ENCODE measurements at regions not wholly inside any gene's neighbourhood (a gene's known extent, or its start where the extent isn't known, plus 50 kb on each side); places are given as distances from the start of the nearest gene placed in this dataset.

DNA sequence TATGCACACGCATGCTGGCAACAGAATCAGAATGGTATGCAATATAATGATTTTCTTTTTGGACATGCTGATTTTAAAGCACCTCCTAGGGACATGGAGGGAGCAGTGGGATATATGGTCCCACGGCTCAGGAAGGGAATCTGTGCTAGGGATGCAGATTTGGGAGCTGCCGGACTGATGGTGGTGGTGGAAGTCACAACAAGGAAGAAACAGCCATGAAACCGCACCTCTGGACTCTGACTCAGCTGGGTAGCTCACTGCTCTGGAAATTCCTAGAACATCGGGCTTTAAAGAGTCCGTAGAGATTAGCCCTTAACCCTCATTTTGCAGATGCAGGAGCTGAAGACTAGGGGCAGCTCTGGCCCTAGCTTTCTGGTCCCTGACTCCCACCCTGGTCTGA lies 364.3 kb upstream of the KLHL29 start:
- POLR2A ChIA-PET, result no interaction called here
- BruUV-seq (replicated peaks), result no TSS peak
- H3K9me3 ChIP-seq (ENCODE audit: control insufficient read depth, insufficient read depth, low read depth, low read length), result no peaks in the 10 kb centered on the region
- H3K4me1 ChIP-seq (ENCODE audit: control insufficient read depth, insufficient read depth, low read length), result no peaks in the 10 kb centered on the region
- H3K27me3 ChIP-seq (ENCODE audit: control insufficient read depth, insufficient read depth, low read length), result no peaks in the 10 kb centered on the region; the same call in 1 of the 2 replicates
- CTCF ChIA-PET, result no interaction called here
- H3K36me3 ChIP-seq (ENCODE audit: control insufficient read depth, insufficient read depth, low read length), result no peaks in the 10 kb centered on the region
- H3K27ac ChIP-seq (ENCODE audit: low read length), result no peak overlapping the region
- intact Hi-C loops (cut with micrococcal nuclease; ENCODE audit: unreplicated experiment), result no loop called here
- TF ChIP-seq TCF7L2 (IDR thresholded peaks at IDR 0.05; ENCODE audit: low read depth, low read length) (no peak), SIN3A (IDR thresholded peaks at IDR 0.05; ENCODE audit: borderline replicate concordance, insufficient read depth, low read depth, low read length) (no peak), POLR2AphosphoS5 (IDR thresholded peaks at IDR 0.05; ENCODE audit: low read depth, low read length) (no peak)
- TF ChIP-seq, protein P1, sequence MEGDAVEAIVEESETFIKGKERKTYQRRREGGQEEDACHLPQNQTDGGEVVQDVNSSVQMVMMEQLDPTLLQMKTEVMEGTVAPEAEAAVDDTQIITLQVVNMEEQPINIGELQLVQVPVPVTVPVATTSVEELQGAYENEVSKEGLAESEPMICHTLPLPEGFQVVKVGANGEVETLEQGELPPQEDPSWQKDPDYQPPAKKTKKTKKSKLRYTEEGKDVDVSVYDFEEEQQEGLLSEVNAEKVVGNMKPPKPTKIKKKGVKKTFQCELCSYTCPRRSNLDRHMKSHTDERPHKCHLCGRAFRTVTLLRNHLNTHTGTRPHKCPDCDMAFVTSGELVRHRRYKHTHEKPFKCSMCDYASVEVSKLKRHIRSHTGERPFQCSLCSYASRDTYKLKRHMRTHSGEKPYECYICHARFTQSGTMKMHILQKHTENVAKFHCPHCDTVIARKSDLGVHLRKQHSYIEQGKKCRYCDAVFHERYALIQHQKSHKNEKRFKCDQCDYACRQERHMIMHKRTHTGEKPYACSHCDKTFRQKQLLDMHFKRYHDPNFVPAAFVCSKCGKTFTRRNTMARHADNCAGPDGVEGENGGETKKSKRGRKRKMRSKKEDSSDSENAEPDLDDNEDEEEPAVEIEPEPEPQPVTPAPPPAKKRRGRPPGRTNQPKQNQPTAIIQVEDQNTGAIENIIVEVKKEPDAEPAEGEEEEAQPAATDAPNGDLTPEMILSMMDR (IDR thresholded peaks at IDR 0.05), result no peak
- TF ChIP-seq, protein P2, sequence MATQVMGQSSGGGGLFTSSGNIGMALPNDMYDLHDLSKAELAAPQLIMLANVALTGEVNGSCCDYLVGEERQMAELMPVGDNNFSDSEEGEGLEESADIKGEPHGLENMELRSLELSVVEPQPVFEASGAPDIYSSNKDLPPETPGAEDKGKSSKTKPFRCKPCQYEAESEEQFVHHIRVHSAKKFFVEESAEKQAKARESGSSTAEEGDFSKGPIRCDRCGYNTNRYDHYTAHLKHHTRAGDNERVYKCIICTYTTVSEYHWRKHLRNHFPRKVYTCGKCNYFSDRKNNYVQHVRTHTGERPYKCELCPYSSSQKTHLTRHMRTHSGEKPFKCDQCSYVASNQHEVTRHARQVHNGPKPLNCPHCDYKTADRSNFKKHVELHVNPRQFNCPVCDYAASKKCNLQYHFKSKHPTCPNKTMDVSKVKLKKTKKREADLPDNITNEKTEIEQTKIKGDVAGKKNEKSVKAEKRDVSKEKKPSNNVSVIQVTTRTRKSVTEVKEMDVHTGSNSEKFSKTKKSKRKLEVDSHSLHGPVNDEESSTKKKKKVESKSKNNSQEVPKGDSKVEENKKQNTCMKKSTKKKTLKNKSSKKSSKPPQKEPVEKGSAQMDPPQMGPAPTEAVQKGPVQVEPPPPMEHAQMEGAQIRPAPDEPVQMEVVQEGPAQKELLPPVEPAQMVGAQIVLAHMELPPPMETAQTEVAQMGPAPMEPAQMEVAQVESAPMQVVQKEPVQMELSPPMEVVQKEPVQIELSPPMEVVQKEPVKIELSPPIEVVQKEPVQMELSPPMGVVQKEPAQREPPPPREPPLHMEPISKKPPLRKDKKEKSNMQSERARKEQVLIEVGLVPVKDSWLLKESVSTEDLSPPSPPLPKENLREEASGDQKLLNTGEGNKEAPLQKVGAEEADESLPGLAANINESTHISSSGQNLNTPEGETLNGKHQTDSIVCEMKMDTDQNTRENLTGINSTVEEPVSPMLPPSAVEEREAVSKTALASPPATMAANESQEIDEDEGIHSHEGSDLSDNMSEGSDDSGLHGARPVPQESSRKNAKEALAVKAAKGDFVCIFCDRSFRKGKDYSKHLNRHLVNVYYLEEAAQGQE (IDR thresholded peaks at IDR 0.05; ENCODE audit: insufficient read depth in 1 of 2, low read depth in 2 of 2, low read length in 1 of 2), result no peak
- H3K4me3 ChIP-seq (ENCODE audit: low read depth in 2 of 2, low read length in 2 of 2), result no peak overlapping the region
- in situ Hi-C loops (cut with HindIII; ENCODE audit: low pct_unique_long_range_greater_than_20kb, low sequenced_read_pairs), result no loop called here
- no peak for ATAC-seq
- DNase-seq (ENCODE audit: low read depth, low spot score), result no peak

DNA sequence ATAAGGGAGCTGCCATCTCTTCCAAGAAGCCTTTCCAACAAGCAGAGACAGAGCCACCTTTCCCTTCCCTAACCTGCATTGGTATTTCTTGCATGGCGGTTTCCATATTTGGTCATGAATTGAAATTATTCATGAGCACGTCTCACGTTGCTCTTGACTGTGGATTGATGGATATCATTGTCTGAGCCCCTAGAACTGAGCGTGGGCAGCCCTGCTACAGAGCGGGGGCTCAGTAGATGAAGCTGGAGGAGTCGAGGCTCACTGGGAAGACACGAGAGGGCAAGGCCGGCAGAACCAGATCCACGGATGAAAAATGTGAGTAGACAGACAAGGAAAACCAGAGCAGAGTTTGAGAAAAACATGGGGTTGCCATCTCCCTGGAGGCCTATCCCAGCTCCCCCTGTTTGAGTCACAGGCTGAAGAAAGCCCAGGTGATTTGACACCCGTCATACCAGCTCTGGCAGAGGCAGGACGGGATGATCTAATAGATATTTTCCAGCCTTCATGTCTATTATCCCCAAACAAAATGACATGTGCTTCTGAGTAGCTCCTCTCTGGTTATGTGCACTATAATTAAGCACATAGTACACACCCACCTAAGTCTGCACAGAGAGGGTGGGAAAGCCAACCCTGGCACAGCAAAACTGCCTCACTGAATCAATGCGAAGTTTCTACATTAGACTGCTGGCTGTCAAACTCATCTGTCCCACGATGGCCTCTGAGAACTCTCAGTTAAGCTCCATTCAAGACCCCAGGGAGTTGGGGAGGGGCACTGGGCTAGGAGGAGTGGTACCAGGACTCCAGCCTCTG lies 363.5 kb upstream of the KLHL29 start:
- Histone ChIP-seq H3K4me3 (ENCODE audit: low read depth in 2 of 2, low read length in 2 of 2) (no peak overlapping the region), H3K36me3 (ENCODE audit: control insufficient read depth, insufficient read depth, low read length) (no peaks in the 10 kb centered on the region), H3K9me3 (ENCODE audit: control insufficient read depth, insufficient read depth, low read depth, low read length) (no peaks in the 10 kb centered on the region), H3K4me1 (ENCODE audit: control insufficient read depth, insufficient read depth, low read length) (no peaks in the 10 kb centered on the region), H3K27ac (ENCODE audit: low read length) (no peak overlapping the region), H3K27me3 (ENCODE audit: control insufficient read depth, insufficient read depth, low read length) (no peaks in the 10 kb centered on the region; the same call in 1 of the 2 replicates)
- ATAC-seq, result no peak
- TF ChIP-seq, protein P2 (IDR thresholded peaks at IDR 0.05; ENCODE audit: insufficient read depth in 1 of 2, low read depth in 2 of 2, low read length in 1 of 2), result no peak
- TF ChIP-seq POLR2AphosphoS5 (IDR thresholded peaks at IDR 0.05; ENCODE audit: low read depth, low read length) (no peak), TCF7L2 (IDR thresholded peaks at IDR 0.05; ENCODE audit: low read depth, low read length) (no peak), SIN3A (IDR thresholded peaks at IDR 0.05; ENCODE audit: borderline replicate concordance, insufficient read depth, low read depth, low read length) (no peak)
- TF ChIP-seq, protein P1 (IDR thresholded peaks at IDR 0.05), result no peak
- BruUV-seq (replicated peaks), result no TSS peak
- in situ Hi-C loops (cut with HindIII; ENCODE audit: low pct_unique_long_range_greater_than_20kb, low sequenced_read_pairs) (no loop called here), intact Hi-C loops (cut with micrococcal nuclease; ENCODE audit: unreplicated experiment) (no loop called here)
- ChIA-PET CTCF (no interaction called here), POLR2A (no interaction called here)
- no peak for DNase-seq (ENCODE audit: low read depth, low spot score)

All from Panc1 (cell line).